ENCODE measurements at regions not wholly inside any gene's neighbourhood (a gene's known extent, or its start where the extent isn't known, plus 50 kb on each side); places are given as distances from the start of the nearest gene placed in this dataset.

DNA sequence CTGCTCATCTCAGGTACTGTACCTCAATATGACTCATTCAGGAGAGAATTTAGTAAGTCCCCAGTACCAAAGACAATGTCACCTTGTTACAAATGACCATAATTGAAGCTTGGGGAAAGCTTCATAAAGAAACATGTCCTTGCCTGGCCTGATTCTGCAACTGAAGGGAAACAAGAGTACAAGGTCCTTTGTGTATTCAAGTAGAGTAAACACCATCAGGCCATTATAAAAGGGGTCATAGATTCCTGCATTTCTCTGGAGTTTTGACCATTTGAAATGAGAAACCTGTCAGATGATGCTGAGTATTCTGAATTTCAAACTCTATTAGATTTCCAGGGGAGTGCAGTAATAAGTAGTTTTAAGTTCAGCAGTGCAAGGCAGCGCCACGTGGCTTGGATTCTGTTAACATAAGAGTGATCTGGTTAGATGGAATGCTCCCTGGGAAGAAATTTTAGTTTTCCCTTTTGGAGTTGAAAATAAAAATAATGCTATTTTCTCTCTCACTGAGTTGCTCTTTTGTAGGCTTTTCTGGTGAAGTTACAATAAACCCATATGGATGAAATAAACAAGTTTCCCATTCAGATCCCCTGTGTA, 1054.3 kb downstream of the EPHA7 start:
- Histone ChIP-seq H4K5ac (ENCODE audit: insufficient read length, low read depth, low read length) (no peak overlapping the region), H3K18ac (ENCODE audit: extremely low read depth, low read length) (no peak overlapping the region), H3K23me2 (ENCODE audit: low read depth, low read length) (no peaks in the 10 kb centered on the region; the same call in 1 of the 2 replicates), H2BK5ac (ENCODE audit: low read depth, low read length) (no peak overlapping the region), H4K20me1 (replicated peaks in 1 of 2; ENCODE audit: control insufficient read depth in 1 of 2, insufficient read depth in 2 of 2, low read length in 2 of 2) (no peaks in the 10 kb centered on the region), H4K91ac (replicated peaks; ENCODE audit: insufficient read length, low read length) (no peak overlapping the region), H3K9me3 (ENCODE audit: insufficient read depth in 2 of 2, low read depth in 1 of 2, low read length in 1 of 2) (no peaks in the 10 kb centered on the region), H3K56ac (replicated peaks; ENCODE audit: insufficient read length, low read depth, low read length) (no peak overlapping the region), H3K4me2 (ENCODE audit: insufficient read depth in 1 of 2, low read depth in 2 of 2, low read length in 2 of 2) (no peak overlapping the region), H2BK120ac (replicated peaks; ENCODE audit: low read depth, low read length) (no peak overlapping the region), H3K27ac (ENCODE audit: low read depth, low read length) (no peak overlapping the region), H2BK15ac (ENCODE audit: low read length) (no peak overlapping the region), H3K79me2 (ENCODE audit: control insufficient read depth in 1 of 2, insufficient read depth in 2 of 2, low read length in 2 of 2) (no peaks in the 10 kb centered on the region), H3K23ac (ENCODE audit: insufficient read length) (no peak overlapping the region), H2AFZ (ENCODE audit: low read length) (no peak overlapping the region), H3K79me1 (ENCODE audit: low read depth, low read length) (no peaks in the 10 kb centered on the region), H2BK12ac (ENCODE audit: low read depth, low read length) (no peak overlapping the region), H2BK20ac (ENCODE audit: low read length) (no peak overlapping the region), H3K4ac (replicated peaks; ENCODE audit: insufficient read length, low read depth, low read length) (no peak overlapping the region), H2AK5ac (ENCODE audit: low read depth, low read length) (no peak overlapping the region), H4K8ac (ENCODE audit: extremely low read depth, insufficient read depth, low read length) (no peak overlapping the region), H3K27me3 (replicated peaks in 1 of 4; ENCODE audit: control insufficient read depth in 3 of 4, extremely low read depth in 1 of 4, insufficient read depth in 3 of 4, low read length in 3 of 4) (no peaks in the 10 kb centered on the region), H3K4me3 (ENCODE audit: extremely low read depth in 1 of 4, insufficient read depth in 2 of 4, low read depth in 3 of 4, low read length in 4 of 4) (no peak overlapping the region), H3K14ac (ENCODE audit: insufficient read length) (no peak overlapping the region), H3K4me1 (replicated peaks in 1 of 4; ENCODE audit: control insufficient read depth in 3 of 4, insufficient read depth in 4 of 4, low read length in 3 of 4) (no peaks in the 10 kb centered on the region), H3K36me3 (ENCODE audit: control insufficient read depth in 2 of 4, insufficient read depth in 4 of 4, low read length in 3 of 4) (no peaks in the 10 kb centered on the region), H3K9ac (replicated peaks in 1 of 4; ENCODE audit: extremely low read depth in 1 of 4, low read depth in 3 of 4, low read length in 3 of 4) (no peak overlapping the region)
- CTCF ChIA-PET (ENCODE audit: partially characterized antibody) = no interaction called here
- TF ChIP-seq KDM4A (IDR thresholded peaks at IDR 0.05; ENCODE audit: low read depth, low read length, severe bottlenecking) (no peak), CTBP2 (IDR thresholded peaks at IDR 0.05; ENCODE audit: borderline replicate concordance, insufficient read depth, insufficient read length, low read length) (no peak), TAF1 (IDR thresholded peaks at IDR 0.05; ENCODE audit: low read depth, low read length) (no peak), CBX5 (IDR thresholded peaks at IDR 0.05; ENCODE audit: low read depth, low read length) (no peak), CHD1 (IDR thresholded peaks at IDR 0.05; ENCODE audit: low read depth, low read length) (no peak)
- TF ChIP-seq, protein P1, sequence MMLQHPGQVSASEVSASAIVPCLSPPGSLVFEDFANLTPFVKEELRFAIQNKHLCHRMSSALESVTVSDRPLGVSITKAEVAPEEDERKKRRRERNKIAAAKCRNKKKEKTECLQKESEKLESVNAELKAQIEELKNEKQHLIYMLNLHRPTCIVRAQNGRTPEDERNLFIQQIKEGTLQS (IDR thresholded peaks at IDR 0.05; ENCODE audit: insufficient read depth, low read depth, low read length) = no peak
- POLR2A ChIA-PET (ENCODE audit: partially characterized antibody) = interaction anchor here (0.7 kb wide), 1 partner anchor 21 kb away, joined by 3 read pairs; no protein-coding TSS in a partner anchor
- DNase-seq (ENCODE audit: low read depth in 1 of 2, low spot score in 2 of 2) (no peak), FAIRE-seq (no peak)
- 49% methylated on average over 2 of the region's 2 CpGs; no CpG with 5 or more reads in 1 of the 2 experiments for WGBS, 2 experiments (ENCODE audit: extremely low coverage in 1 of 2, insufficient coverage in 1 of 2, insufficient read length in 1 of 2, insufficient replicate concordance in 2 of 2, low coverage in 1 of 2, low lambda C conversion rate in 2 of 2, missing lambda C conversion rate in 1 of 2)

Measured in H1 (cell line).